A549 (cell line): ENCODE measurements at regions not wholly inside any gene's neighbourhood (a gene's known extent, or its start where the extent isn't known, plus 50 kb on each side); places are given as distances from the start of the nearest gene placed in this dataset.

ENCODE experiments used
- CHD2 ChIP-seq: fragments of 150-350 bp; IDR thresholded peaks from 2 replicates; pipeline ENCODE4 v1.6.1; 2014; ENCODE audit warnings: low read length; ENCODE audit not compliant: partially characterized antibody
- CTCF ChIP-seq: fragments of >200 bp; sonication (Bioruptor Twin); formaldehyde crosslinking; IDR thresholded peaks from 3 replicates; pipeline ENCODE4 v1.5.1; 2016
- FOXS1 ChIP-seq: fragments of 250-450 bp; sonication (Bioruptor Pico); IDR thresholded peaks from 2 replicates; pipeline ENCODE4 v1.5.0; 2020; ENCODE audit warnings: mild to moderate bottlenecking, moderate library complexity
- JUNB ChIP-seq: fragments of >200 bp; sonication (Bioruptor Twin); formaldehyde crosslinking; IDR thresholded peaks from 2 replicates; pipeline ENCODE4 v1.6.1; 2016
- MYC ChIP-seq: IDR thresholded peaks from 2 replicates; pipeline ENCODE4 v1.6.1; 2012; ENCODE audit warnings: mild to moderate bottlenecking, inconsistent platforms, low read length, improper control_type of control experiment, borderline replicate concordance
- POLR2A ChIP-seq: IDR thresholded peaks from 2 replicates; pipeline ENCODE4 v1.6.1; 2012; ENCODE audit warnings: mild to moderate bottlenecking, low read length
- REST ChIP-seq: fragments of 200-600 bp; sonication (generic); IDR thresholded peaks from 2 replicates; pipeline ENCODE4 v1.6.1; 2016; ENCODE audit warnings: antibody characterized with exemption, mild to moderate bottlenecking, moderate library complexity
- ZFP36 ChIP-seq: fragments of 450-650 bp; IDR thresholded peaks from 2 replicates; pipeline ENCODE4 v1.6.1; 2014; ENCODE audit warnings: borderline replicate concordance; ENCODE audit not compliant: partially characterized antibody

- no peak for TF ChIP-seq FOXS1 (CRISPR knock-in tag)
- TF ChIP-seq CTCF: no peak
- TF ChIP-seq JUNB: no peak
- no peak for TF ChIP-seq CHD2
- no peak for TF ChIP-seq MYC
- TF ChIP-seq POLR2A: no peak
- TF ChIP-seq ZFP36: no peak
- no peak for TF ChIP-seq REST
Observed at GRCh38 chr10:6999232-6999925, 411.5 kb downstream of the SFMBT2 start.
